HepG2 (cell line): ENCODE measurements at regions not wholly inside any gene's neighbourhood (a gene's known extent, or its start where the extent isn't known, plus 50 kb on each side); places are given as distances from the start of the nearest gene placed in this dataset.

Source experiments
- ATAC-seq: fragments of 200-7000 bp; cut with Tn5 transposase; 3 replicates; pipeline ENCODE4 v1.9.1; 2020; ENCODE audit warnings: mild to moderate bottlenecking, moderate library complexity
- BruUV-seq: library from RNA; stranded (reverse); fragments of 400-500 nt; replicated peaks from 2 replicates; lab custom pipeline; 2021; lab: Mats Ljungman, UMichigan
- CTCF ChIA-PET: fragments of 300-600 bp; formaldehyde crosslinking; extraction: SDS; loops from one replicate; lab custom pipeline; 2021; ENCODE audit warnings: low total read pairs, inconsistent platforms, low intra/inter-chr PET ratio; lab: Yijun Ruan, JAX
- POLR2A ChIA-PET: fragments of 350-600 bp; sonication (Branson Sonifier 250); formaldehyde crosslinking; loops from one replicate; lab custom pipeline; 2020; ENCODE audit warnings: antibody characterized with exemption, inconsistent platforms; lab: Yijun Ruan, JAX
- DNase-seq: peaks from one replicate; pipeline ENCODE4 v3.0.0-alpha.2; 2015; ENCODE audit warnings: low spot score
- FAIRE-seq: peaks from 3 replicates; lab custom pipeline; 2011; peaks lifted over from hg19 to GRCh38; lab: Jason Lieb, UNC
- H2AFZ ChIP-seq: one replicate; pipeline ENCODE4 v1.6.1; 2011; ENCODE audit warnings: low read length, inconsistent platforms
- H3K27ac ChIP-seq: fragments of 300-600 bp; 3 replicates; pipeline ENCODE4 v1.8.0; 2011; ENCODE audit warnings: mixed run types, mild to moderate bottlenecking, mixed read lengths, low read length, inconsistent platforms; ENCODE audit not compliant: insufficient read depth; ENCODE audit errors: extremely low read length
- H3K27me3 ChIP-seq, 2 experiments: fragments of 200-600 bp in 1 of 2; 2 replicates in 1 of 2; 3 replicates in 1 of 2; pipeline versions ENCODE4 v1.6.0 to v1.8.0; 2011; ENCODE audit warnings: low read length in 2 of 2, mild to moderate bottlenecking in 2 of 2, moderate library complexity in 2 of 2, inconsistent platforms in 1 of 2; ENCODE audit not compliant: insufficient read depth in 2 of 2, control insufficient read depth in 1 of 2
- H3K36me3 ChIP-seq, 2 experiments: fragments of 200-600 bp in 1 of 2; replicated peaks in 1 of 2; 2 replicates in 1 of 2; 3 replicates in 1 of 2; pipeline versions ENCODE4 v1.5.1 to v1.8.0; 2011; ENCODE audit warnings: low read length in 2 of 2, inconsistent platforms in 1 of 2; ENCODE audit not compliant: insufficient read depth in 2 of 2, control insufficient read depth in 1 of 2
- H3K4me1 ChIP-seq: 2 replicates; pipeline ENCODE4 v1.5.1; 2012; ENCODE audit warnings: low read length, inconsistent platforms; ENCODE audit not compliant: insufficient read depth
- H3K4me2 ChIP-seq: 2 replicates; pipeline ENCODE4 v1.6.0; 2011; ENCODE audit warnings: low read depth, low read length, inconsistent platforms
- H3K4me3 ChIP-seq, 3 experiments: fragments of 200-600 bp in 1 of 3; sonication (generic), shearing (Covaris generic) in 1 of 3; replicated peaks in 1 of 3; 2 replicates each; pipeline ENCODE4 v1.5.1; 2011 to 2016; ENCODE audit warnings: low read length in 3 of 3, inconsistent platforms in 2 of 3, low read depth in 2 of 3, mild to moderate bottlenecking in 2 of 3, control low read depth in 1 of 3, mixed read lengths in 1 of 3; ENCODE audit not compliant: insufficient read depth in 1 of 3
- H3K79me2 ChIP-seq: one replicate; pipeline ENCODE4 v1.6.1; 2011; ENCODE audit warnings: low read length, inconsistent platforms; ENCODE audit not compliant: insufficient read depth
- H3K9ac ChIP-seq: 2 replicates; pipeline ENCODE4 v1.6.0; 2011; ENCODE audit warnings: mild to moderate bottlenecking, low read depth, low read length, inconsistent platforms; ENCODE audit not compliant: insufficient read depth
- H3K9me3 ChIP-seq: 2 replicates; pipeline ENCODE4 v1.5.1; 2012; ENCODE audit warnings: mild to moderate bottlenecking, low read length
- H4K20me1 ChIP-seq: 2 replicates; pipeline ENCODE4 v1.6.0; 2011; ENCODE audit warnings: inconsistent platforms, mild to moderate bottlenecking, low read length, moderate library complexity; ENCODE audit not compliant: insufficient read depth
- CREB1 ChIP-seq, 2 experiments: fragments of 450-650 bp in 1 of 2; IDR thresholded peaks; 2 replicates each; pipeline ENCODE4 v1.6.1; 2016 to 2017; ENCODE audit warnings: control low read depth in 1 of 2, mild to moderate bottlenecking in 1 of 2, missing compliant biosample characterization in 1 of 2, missing genetic modification characterization in 1 of 2
- ELF3 ChIP-seq: IDR thresholded peaks from 2 replicates; pipeline ENCODE4 v1.6.1; 2016; ENCODE audit warnings: missing genetic modification reagents, missing compliant biosample characterization
- FOXA1 ChIP-seq, 2 experiments: fragments of 450-650 bp in 1 of 2; sonication (generic) in 1 of 2; formaldehyde crosslinking in 1 of 2; IDR thresholded peaks; 2 replicates each; pipeline versions ENCODE4 v1.4.0 to v1.6.1; 2016 to 2020; ENCODE audit warnings: missing genetic modification reagents in 1 of 2
- GABPB1 ChIP-seq: IDR thresholded peaks from 2 replicates; pipeline ENCODE4 v1.6.1; 2016; ENCODE audit warnings: mild to moderate bottlenecking, missing genetic modification reagents, moderate library complexity, missing compliant biosample characterization
- MIXL1 ChIP-seq: IDR thresholded peaks from 2 replicates; pipeline ENCODE4 v1.6.1; 2016
- NFIC ChIP-seq: IDR thresholded peaks from 2 replicates; pipeline ENCODE4 v1.6.1; 2012; ENCODE audit warnings: mild to moderate bottlenecking, low read length, inconsistent platforms
- ZNF567 ChIP-seq: sonication (generic); formaldehyde crosslinking; IDR thresholded peaks from 2 replicates; pipeline ENCODE4 v1.8.1; 2023; ENCODE audit warnings: mild to moderate bottlenecking, missing genetic modification reagents, borderline replicate concordance
- WGBS: methylation state at CpG from one replicate; pipeline ENCODE4 v1.1.6; 2017; ENCODE audit warnings: low lambda C conversion rate; 5-methylcytosine and 5-hydroxymethylcytosine counted together
- in situ Hi-C: cut with HindIII; loops from 2 replicates; pipeline ENCODE4 v1.10.0; 2017; ENCODE audit warnings: low pct_unique_long_range_greater_than_20kb; ENCODE audit not compliant: extremely low pct_ligation_motif_present
- intact Hi-C: fragments of 100-400 bp; cut with micrococcal nuclease; formaldehyde crosslinking; loops from one replicate; pipeline ENCODE4 v1.10.0; 2022; ENCODE audit not compliant: unreplicated experiment
- TF ChIP-seq, protein P1 (sequence below): sonication (generic); formaldehyde crosslinking; IDR thresholded peaks from 2 replicates; pipeline ENCODE4 v1.4.0; 2020; ENCODE audit warnings: missing genetic modification reagents, borderline replicate concordance
- TF ChIP-seq, protein P2 (sequence below): IDR thresholded peaks from 2 replicates; pipeline ENCODE4 v1.4.0; 2020; ENCODE audit warnings: mild to moderate bottlenecking, missing genetic modification reagents
- TF ChIP-seq, protein P3 (sequence below): sonication (generic); formaldehyde crosslinking; conservative IDR thresholded peaks from 2 replicates; pipeline ENCODE4 v1.4.0; 2020; ENCODE audit warnings: mild to moderate bottlenecking, missing genetic modification reagents, moderate library complexity

DNA sequence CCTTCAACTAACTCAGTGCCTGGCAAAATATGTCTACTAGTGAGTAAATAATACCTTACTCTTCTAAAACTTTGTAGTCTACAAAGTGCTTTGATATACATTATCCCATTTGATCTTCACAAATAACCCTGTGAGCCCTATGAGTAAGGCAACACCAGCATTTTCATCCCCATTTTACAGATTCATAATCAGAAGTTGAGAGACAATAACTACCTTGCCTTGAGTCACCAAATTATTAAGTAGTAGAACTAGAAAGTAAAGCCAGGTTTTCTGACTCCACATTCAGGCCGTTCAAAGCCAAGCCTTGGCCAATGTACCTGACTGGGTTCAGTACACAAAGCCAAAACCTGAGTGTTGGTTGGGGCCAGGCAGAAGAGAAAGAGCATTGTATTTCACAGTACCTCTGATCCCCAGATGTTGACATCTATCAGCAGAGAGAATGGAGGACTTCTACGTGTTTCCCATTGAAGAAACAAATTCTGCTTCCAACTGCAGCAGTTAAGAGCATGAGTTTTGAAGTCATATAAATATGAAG lies 111.3 kb upstream of the LGSN start (continued):
- TF ChIP-seq FOXA1 (IDR thresholded peaks at IDR 0.05) (no peak), FOXA1 (CRISPR knock-in tag; IDR thresholded peaks at IDR 0.05) (peak; percentile 81), NFIC (no peak), ELF3 (CRISPR knock-in tag) (no peak), ZNF567 (CRISPR knock-in tag) (no peak; the same call in 1 of the 2 replicates), CREB1 (IDR thresholded peaks at IDR 0.05) (no peak), CREB1 (CRISPR knock-in tag; IDR thresholded peaks at IDR 0.05) (0 out of 2 replicates have a peak, but pooled peaks have one; percentile 20), MIXL1 (CRISPR knock-in tag) (peak; percentile 67)
- TF ChIP-seq, protein P1, sequence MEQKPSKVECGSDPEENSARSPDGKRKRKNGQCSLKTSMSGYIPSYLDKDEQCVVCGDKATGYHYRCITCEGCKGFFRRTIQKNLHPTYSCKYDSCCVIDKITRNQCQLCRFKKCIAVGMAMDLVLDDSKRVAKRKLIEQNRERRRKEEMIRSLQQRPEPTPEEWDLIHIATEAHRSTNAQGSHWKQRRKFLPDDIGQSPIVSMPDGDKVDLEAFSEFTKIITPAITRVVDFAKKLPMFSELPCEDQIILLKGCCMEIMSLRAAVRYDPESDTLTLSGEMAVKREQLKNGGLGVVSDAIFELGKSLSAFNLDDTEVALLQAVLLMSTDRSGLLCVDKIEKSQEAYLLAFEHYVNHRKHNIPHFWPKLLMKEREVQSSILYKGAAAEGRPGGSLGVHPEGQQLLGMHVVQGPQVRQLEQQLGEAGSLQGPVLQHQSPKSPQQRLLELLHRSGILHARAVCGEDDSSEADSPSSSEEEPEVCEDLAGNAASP, result peak; percentile 23; the same call in 1 of the 2 replicates

DNA sequence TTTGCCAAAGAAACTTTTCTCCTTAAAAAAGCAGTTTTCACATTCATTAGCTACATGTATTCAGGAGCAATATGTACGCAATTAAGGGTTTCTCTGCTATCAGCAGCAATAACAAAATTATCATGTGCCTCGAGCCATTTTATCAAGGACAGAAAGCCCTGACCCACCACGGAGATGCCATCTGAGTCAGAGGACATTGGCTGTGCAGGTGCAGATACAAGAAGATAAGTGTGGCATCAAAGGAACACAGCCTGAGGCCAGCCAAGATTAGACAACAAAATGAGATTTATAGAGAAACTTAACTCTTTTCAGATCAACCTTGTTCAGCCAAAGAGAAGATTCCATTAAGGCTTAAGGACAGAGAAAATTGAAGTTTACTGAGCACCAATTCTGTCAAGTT lies 115.2 kb upstream of the LGSN start:
- BruUV-seq, result no TSS peak
- TF ChIP-seq, protein P2, sequence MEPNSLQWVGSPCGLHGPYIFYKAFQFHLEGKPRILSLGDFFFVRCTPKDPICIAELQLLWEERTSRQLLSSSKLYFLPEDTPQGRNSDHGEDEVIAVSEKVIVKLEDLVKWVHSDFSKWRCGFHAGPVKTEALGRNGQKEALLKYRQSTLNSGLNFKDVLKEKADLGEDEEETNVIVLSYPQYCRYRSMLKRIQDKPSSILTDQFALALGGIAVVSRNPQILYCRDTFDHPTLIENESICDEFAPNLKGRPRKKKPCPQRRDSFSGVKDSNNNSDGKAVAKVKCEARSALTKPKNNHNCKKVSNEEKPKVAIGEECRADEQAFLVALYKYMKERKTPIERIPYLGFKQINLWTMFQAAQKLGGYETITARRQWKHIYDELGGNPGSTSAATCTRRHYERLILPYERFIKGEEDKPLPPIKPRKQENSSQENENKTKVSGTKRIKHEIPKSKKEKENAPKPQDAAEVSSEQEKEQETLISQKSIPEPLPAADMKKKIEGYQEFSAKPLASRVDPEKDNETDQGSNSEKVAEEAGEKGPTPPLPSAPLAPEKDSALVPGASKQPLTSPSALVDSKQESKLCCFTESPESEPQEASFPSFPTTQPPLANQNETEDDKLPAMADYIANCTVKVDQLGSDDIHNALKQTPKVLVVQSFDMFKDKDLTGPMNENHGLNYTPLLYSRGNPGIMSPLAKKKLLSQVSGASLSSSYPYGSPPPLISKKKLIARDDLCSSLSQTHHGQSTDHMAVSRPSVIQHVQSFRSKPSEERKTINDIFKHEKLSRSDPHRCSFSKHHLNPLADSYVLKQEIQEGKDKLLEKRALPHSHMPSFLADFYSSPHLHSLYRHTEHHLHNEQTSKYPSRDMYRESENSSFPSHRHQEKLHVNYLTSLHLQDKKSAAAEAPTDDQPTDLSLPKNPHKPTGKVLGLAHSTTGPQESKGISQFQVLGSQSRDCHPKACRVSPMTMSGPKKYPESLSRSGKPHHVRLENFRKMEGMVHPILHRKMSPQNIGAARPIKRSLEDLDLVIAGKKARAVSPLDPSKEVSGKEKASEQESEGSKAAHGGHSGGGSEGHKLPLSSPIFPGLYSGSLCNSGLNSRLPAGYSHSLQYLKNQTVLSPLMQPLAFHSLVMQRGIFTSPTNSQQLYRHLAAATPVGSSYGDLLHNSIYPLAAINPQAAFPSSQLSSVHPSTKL (CRISPR knock-in tag), result no peak
- no peak for TF ChIP-seq GABPB1 (CRISPR knock-in tag)
- TF ChIP-seq, protein P3, sequence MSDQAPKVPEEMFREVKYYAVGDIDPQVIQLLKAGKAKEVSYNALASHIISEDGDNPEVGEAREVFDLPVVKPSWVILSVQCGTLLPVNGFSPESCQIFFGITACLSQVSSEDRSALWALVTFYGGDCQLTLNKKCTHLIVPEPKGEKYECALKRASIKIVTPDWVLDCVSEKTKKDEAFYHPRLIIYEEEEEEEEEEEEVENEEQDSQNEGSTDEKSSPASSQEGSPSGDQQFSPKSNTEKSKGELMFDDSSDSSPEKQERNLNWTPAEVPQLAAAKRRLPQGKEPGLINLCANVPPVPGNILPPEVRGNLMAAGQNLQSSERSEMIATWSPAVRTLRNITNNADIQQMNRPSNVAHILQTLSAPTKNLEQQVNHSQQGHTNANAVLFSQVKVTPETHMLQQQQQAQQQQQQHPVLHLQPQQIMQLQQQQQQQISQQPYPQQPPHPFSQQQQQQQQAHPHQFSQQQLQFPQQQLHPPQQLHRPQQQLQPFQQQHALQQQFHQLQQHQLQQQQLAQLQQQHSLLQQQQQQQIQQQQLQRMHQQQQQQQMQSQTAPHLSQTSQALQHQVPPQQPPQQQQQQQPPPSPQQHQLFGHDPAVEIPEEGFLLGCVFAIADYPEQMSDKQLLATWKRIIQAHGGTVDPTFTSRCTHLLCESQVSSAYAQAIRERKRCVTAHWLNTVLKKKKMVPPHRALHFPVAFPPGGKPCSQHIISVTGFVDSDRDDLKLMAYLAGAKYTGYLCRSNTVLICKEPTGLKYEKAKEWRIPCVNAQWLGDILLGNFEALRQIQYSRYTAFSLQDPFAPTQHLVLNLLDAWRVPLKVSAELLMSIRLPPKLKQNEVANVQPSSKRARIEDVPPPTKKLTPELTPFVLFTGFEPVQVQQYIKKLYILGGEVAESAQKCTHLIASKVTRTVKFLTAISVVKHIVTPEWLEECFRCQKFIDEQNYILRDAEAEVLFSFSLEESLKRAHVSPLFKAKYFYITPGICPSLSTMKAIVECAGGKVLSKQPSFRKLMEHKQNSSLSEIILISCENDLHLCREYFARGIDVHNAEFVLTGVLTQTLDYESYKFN (CRISPR knock-in tag), result no peak

More for the DNA sequence above, 115.2 kb upstream of the LGSN start:
- Histone ChIP-seq H3K9me3 (no peaks in the 10 kb centered on the region), H3K27me3 (no peaks in the 10 kb centered on the region), H3K9ac (no peak overlapping the region), H3K27ac (no peak overlapping the region), H3K4me3 (no peak overlapping the region), H2AFZ (peak overlapping the region; percentile 49), H3K36me3 (no peaks in the 10 kb centered on the region; a peak in 1 of 5 replicates), H3K4me1 (peaks cover 63% of the 10 kb centered on the region), H3K79me2 (no peaks in the 10 kb centered on the region), H4K20me1 (no peaks in the 10 kb centered on the region), H3K4me2 (no peak overlapping the region)
- in situ Hi-C loops, result no loop called here
- FAIRE-seq (no peak), DNase-seq (no peak), ATAC-seq (no peak)
- intact Hi-C loops, result no loop called here
- POLR2A ChIA-PET, result no interaction called here
- CTCF ChIA-PET, result no interaction called here
- 95% methylated on average over 3 of the region's 3 CpGs for WGBS
